Lung (tissue), 11 donors: ENCODE measurements at regions not wholly inside any gene's neighbourhood (a gene's known extent, or its start where the extent isn't known, plus 50 kb on each side); places are given as distances from the start of the nearest gene placed in this dataset.
A peak's percentile ranks its signal among the peaks of the same experiment; 100 is the strongest.

Source experiments
- ATAC-seq: fragments of 200-7000 bp; cut with Tn5 transposase; one replicate; pipeline ENCODE4 v1.9.1; 2020; ENCODE audit warnings: moderate number of reproducible peaks; ENCODE audit not compliant: insufficient read depth, low FRiP score
- DNase-seq, 3 donors: peaks; one replicate each; pipeline ENCODE4 v3.0.0-alpha.2; 2013 to 2017
- H3K27ac ChIP-seq, 2 donors: one replicate each; pipeline ENCODE4 v1.5.1; 2013; ENCODE audit warnings: mild to moderate bottlenecking in 2 of 2, moderate library complexity in 2 of 2, control low read depth in 1 of 2, inconsistent platforms in 1 of 2, low read depth in 1 of 2, low read length in 1 of 2
- H3K27me3 ChIP-seq, 3 donors: one replicate each; pipeline ENCODE4 v1.5.1; 2013; ENCODE audit warnings: low read length in 2 of 3; ENCODE audit not compliant: control insufficient read depth in 3 of 3, insufficient read depth in 3 of 3
- H3K36me3 ChIP-seq, 4 donors: one replicate each; pipeline ENCODE4 v1.5.1; 2013; ENCODE audit warnings: low read length in 4 of 4, mild to moderate bottlenecking in 1 of 4, moderate library complexity in 1 of 4; ENCODE audit not compliant: control insufficient read depth in 4 of 4, insufficient read depth in 4 of 4
- H3K4me1 ChIP-seq, 5 donors: one replicate each; pipeline ENCODE4 v1.5.1; 2013; ENCODE audit warnings: low read length in 5 of 5, mild to moderate bottlenecking in 2 of 5, moderate library complexity in 1 of 5; ENCODE audit not compliant: control insufficient read depth in 5 of 5, insufficient read depth in 5 of 5
- H3K4me3 ChIP-seq: one replicate; pipeline ENCODE4 v1.5.1; 2013; ENCODE audit warnings: mild to moderate bottlenecking, control low read depth, moderate library complexity
- H3K9ac ChIP-seq, 2 donors: one replicate each; pipeline ENCODE4 v1.5.1; 2013; ENCODE audit warnings: low read length in 2 of 2, control low read depth in 1 of 2; ENCODE audit not compliant: insufficient read depth in 1 of 2
- H3K9me3 ChIP-seq, 4 donors: one replicate each; pipeline ENCODE4 v1.5.1; 2013; ENCODE audit warnings: low read length in 3 of 4, mild to moderate bottlenecking in 1 of 4, moderate library complexity in 1 of 4; ENCODE audit not compliant: control insufficient read depth in 4 of 4, insufficient read depth in 3 of 4
- WGBS, 2 donors: extraction: QIAGEN DNeasy Blood & Tissue Kit; methylation state at CpG; one replicate each; pipeline ENCODE4 v1.1.7; 2013; 5-methylcytosine and 5-hydroxymethylcytosine counted together
- TF ChIP-seq, protein P1 (sequence below): IDR thresholded peaks from 2 replicates; pipeline ENCODE4 v1.5.1; 2012; ENCODE audit warnings: mild to moderate bottlenecking; ENCODE audit errors: control extremely low read depth, extremely low read depth
- donor health status: control.
- donor health status: control.
- donor health status: Bipolar disorder and iron deficiency.
- donor health status: healthy.
- donor health status: DM: yes; HTN: yes; CAD: no.

DNA sequence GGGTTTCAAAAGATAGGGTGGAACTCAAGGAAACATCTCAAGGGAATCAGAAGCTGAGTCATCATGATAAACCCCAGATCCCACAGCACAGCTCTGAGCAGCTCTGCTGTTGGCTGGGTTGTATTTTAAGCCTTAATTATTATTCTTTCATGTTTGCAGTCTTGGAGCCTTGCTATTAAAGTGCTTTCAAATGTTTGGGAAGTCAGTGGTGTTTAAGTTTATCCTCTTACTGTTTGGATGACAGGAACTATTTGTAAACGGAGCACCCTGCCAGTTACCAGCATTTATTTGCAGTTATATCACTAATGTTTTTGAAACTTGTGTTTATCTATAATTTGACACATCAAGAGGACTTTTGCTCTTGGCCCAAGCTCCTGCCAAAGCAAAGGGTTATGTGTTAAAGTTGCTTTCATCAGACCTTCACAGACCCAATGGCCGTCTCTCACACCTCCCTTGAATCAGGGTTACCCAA is 141.1 kb upstream of the SPDL1 start:
- no peak overlapping the region for H3K4me3 ChIP-seq
- peaks cover 2 to 25% (median 7%) of the 10 kb centered on the region in 5 donors for H3K4me1 ChIP-seq
- peaks cover 0 to 1% (median 0%) of the 10 kb centered on the region in 4 donors for H3K9me3 ChIP-seq
- H3K9ac ChIP-seq = no peak overlapping the region
- TF ChIP-seq, protein P1, sequence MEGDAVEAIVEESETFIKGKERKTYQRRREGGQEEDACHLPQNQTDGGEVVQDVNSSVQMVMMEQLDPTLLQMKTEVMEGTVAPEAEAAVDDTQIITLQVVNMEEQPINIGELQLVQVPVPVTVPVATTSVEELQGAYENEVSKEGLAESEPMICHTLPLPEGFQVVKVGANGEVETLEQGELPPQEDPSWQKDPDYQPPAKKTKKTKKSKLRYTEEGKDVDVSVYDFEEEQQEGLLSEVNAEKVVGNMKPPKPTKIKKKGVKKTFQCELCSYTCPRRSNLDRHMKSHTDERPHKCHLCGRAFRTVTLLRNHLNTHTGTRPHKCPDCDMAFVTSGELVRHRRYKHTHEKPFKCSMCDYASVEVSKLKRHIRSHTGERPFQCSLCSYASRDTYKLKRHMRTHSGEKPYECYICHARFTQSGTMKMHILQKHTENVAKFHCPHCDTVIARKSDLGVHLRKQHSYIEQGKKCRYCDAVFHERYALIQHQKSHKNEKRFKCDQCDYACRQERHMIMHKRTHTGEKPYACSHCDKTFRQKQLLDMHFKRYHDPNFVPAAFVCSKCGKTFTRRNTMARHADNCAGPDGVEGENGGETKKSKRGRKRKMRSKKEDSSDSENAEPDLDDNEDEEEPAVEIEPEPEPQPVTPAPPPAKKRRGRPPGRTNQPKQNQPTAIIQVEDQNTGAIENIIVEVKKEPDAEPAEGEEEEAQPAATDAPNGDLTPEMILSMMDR = no peak
- no peak overlapping the region for H3K27ac ChIP-seq
- no peaks in the 10 kb centered on the region for H3K27me3 ChIP-seq
- DNase-seq = peak; percentile 68 to 91 (median 89)
- 36 to 65% methylated on average over 2 of the region's 2 CpGs for WGBS, 2 donors
- peak; percentile 34 for ATAC-seq
- H3K36me3 ChIP-seq = no peaks in the 10 kb centered on the region

- WGBS, 2 donors = 53 to 68% methylated on average over 3 of the region's 3 CpGs
- TF ChIP-seq, protein P1 = no peak
- Histone ChIP-seq H3K4me3 (no peak overlapping the region), H3K27me3 (no peaks in the 10 kb centered on the region), H3K4me1 (peaks cover 2 to 34% (median 7%) of the 10 kb centered on the region in 5 donors), H3K9ac (no peak overlapping the region), H3K36me3 (no peaks in the 10 kb centered on the region), H3K27ac (no peak overlapping the region), H3K9me3 (peaks cover 0 to 1% (median 0%) of the 10 kb centered on the region in 4 donors)
- ATAC-seq = no peak
- no peak for DNase-seq
Measured at GRCh38 chr5:169440107-169440705, 139.3 kb upstream of the SLIT3 start.

- Histone ChIP-seq H3K4me3 (no peak overlapping the region), H3K9me3 (peaks cover 0 to 1% (median 0%) of the 10 kb centered on the region in 4 donors), H3K27me3 (no peaks in the 10 kb centered on the region), H3K9ac (no peak overlapping the region), H3K4me1 (peaks cover 2 to 34% (median 7%) of the 10 kb centered on the region in 5 donors), H3K36me3 (no peaks in the 10 kb centered on the region), H3K27ac (no peak overlapping the region)
- no peak for DNase-seq
- TF ChIP-seq, protein P1 = no peak
- no peak for ATAC-seq
- WGBS, 2 donors = 79 to 82% methylated on average over 4 of the region's 4 CpGs
Measured at GRCh38 chr5:169439362-169439761, 138.4 kb upstream of the SLIT3 start.
